HUDEP-2 (cell line): ENCODE measurements at regions not wholly inside any gene's neighbourhood (a gene's known extent, or its start where the extent isn't known, plus 50 kb on each side); places are given as distances from the start of the nearest gene placed in this dataset.

Experiments
- DNase-seq, 76 experiments: peaks; one replicate each; lab custom pipeline; 2025; ENCODE audit not compliant: unreplicated experiment in 76 of 76; lab: John Stamatoyannopoulos, UW

DNA sequence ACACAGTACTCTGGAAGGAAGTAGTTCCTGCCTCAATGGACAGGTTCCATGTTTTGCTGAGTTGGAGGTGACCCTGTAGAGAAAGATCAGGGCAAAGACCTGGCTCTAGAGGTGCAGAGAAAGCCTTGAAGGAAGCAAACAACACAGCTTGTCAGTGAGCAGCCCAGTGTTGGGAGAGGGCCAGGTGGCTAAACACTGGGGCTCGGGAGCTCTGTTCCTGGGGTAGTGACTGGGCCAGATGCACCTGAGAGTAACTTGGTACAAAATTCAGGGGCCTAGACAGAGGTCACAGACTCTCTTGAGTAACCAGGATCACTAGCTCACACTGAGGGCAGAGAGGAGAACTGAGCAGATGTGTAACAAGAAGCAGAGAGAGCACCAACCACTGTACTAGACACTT is 138.4 kb upstream of the NALF2 start:
- DNase-seq, result no peak

DNA sequence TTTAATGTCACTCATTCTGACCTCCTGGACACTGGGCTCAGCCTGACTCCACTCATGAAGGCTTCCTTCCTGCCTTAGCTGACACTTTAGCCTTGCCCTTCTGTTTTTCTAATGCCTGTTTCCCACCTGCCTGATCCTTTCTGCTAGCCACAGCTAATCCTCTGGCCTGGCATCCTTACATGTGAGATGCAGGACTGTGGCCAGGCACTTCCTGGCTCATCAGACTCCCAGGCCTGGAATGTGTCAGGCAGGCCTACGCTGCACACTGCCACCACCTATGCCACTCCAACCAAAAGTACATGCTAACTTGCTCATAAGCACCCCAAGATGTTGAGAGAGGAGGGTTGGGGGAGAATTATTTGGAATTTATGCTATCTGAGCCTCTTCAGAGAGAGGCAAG is 138.8 kb upstream of the NALF2 start:
- no peak for DNase-seq

DNA sequence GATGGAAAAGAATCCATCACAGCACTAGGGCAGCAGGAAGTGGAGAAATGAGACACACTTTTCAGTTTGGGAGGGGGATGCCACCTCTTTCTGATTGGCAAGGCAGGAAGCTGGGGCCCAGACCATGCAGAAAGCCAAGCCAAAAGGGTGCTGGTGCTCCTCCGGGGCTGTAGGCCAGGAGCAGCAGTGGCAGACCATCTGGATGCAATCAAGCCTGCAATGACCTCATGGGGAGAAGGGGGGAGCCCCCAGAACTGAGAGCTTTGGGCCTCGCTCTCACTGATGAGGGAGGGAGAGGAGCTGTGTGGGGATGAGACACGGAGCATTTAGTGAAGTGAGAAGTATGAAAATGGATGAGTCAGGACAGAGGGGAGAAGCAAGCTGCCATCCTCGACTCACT is 141.3 kb upstream of the NALF2 start:
- DNase-seq, result no peak

DNA sequence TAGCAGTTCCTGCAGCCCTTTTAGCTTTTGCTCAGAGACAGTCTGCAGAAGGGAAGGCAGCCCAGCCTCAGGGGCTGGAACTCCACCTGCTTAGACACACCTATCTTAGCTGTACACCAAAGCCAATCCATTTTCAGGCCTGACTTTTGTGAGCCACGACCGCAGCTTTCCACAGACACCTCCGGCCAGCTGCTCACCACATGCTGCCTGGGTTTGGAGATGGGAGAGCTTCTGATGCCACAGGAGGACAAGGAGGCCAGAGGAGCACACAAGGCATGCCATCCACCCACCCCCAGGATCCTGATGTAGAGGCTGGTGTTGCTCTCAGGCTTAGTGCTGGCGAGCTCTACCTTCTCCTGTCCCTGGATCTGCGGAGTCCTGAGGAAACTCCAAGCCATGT is 141.8 kb upstream of the NALF2 start:
- no peak for DNase-seq

DNA sequence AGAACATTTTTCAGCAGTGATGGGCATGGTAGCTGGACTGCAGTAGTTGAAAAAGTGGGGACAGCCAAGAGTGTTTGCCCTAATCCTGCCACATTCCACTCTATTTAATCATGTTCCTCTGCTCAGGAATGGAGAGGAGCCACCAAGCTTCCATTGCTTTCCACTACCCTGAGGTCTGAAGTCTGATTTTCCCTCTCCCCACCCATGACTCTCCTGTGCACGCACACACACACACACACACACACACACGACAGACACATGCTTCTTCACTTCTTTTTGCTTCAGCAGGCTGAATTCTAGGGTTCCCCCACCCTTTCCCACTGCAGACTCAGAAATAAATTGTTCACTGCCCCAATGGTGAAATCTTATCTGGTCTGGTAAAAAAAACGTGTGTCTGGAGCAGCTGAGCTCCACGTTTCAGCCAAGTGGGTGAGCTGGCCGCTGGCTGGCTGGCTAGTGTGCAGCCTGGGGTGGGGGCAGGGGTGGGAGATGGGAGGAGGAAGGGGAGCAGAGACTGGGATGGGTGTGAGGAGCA is 142.7 kb upstream of the NALF2 start:
- no peak for DNase-seq

DNA sequence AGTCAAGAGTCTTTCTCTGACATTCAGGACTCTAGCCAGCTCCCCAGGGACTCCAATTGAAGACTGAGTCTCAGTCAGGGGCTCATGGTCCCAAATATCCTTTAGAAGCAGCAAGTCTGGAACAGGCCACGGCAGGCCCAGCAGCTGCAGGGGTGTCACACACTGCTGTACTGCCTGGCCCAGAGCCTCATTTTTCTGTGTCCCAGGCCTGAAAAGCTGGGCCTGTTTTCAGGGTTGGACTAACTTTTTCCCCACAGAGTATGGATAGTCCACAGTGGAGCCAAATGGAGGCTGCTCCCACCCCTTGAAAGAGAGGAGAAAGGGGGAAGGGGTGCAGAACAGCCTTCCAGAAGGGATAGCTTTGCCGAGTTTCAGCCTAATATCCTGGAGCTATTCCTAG is 146.8 kb upstream of the NALF2 start:
- DNase-seq, result no peak

DNA sequence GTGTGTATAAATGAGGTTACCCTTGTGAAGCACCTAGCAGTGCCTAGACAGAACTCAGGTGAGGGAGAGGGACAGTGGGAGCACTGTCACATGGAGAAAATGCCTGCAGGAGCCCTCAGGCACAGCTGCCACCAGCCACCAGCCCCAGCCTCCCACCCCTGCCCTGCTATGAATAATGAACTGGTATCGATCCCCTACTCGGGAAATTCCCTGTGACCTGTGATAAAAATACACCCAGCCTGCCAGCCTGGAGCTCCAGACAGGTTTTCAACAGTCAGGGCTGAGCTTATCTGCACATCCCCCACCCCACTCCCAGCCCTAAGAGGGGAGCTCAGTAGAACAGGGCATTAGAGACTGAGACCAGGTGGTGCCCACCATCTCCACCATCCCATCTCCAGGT is 159.6 kb upstream of the PJA1 start:
- DNase-seq, result no peak

DNA sequence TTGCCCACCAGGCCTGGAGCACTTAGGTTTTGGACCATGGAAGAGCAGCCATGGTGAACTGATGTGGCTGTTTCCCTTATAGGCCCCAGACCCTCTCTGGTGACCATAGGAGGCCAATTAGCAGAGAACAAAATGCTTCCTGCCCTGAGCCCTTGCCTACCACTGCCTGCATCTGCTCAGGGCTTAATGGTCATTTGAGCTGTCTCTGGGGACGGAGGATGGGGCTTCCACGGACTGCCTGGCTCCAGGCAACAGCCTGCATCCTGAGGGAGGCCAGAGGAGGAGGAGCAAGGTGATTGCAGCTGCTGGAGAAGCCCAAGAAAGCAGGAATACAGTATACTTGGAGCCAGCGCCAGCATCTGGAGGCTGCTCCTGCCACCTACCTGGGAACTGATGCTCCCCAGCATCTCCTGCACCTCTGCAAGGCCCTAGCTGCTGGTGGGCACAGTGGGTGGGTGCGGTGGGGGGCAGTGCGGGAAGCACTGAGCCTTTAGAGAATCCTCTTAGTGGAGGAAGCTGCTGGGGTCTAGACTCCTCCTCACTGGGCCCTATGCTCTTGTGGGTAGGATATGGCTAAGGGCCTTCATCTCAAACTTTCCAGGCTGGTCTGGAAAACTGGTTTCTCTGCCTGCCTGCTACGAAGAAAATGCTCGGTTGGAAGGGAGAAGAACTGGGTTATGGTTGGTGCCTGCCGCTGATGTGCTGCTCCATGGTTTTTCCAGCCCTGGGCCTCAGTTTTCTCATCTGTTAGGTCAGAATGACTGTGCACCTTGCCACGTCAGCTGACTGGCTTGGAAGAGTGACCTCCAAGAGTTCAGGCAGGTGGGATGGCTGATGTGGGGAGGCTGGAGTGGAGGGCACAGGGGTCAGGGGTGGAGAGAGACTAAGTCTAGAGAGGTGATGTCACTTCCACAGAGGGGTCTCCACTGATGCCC is 158.8 kb upstream of the PJA1 start:
- DNase-seq, result no peak

DNA sequence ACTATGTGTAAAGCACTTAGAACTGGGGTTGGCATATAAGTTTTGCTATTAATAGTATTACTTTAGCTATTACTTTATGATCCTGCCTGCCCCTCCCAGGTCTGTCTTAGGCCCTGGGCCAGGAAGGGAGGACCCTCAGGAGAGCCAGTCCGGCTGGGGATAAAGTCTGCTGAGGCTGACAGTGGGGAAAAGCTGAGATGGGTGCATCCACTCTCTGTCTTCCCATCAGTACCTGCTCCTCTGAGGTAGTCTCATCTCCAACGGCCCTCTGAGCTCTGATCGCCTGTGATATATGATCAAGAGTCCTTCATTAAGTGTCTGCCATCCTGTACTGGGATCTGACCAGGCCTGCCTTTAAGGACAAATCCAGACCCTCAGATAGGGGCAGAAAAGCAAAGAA is 156.5 kb upstream of the PJA1 start:
- no peak for DNase-seq

DNA sequence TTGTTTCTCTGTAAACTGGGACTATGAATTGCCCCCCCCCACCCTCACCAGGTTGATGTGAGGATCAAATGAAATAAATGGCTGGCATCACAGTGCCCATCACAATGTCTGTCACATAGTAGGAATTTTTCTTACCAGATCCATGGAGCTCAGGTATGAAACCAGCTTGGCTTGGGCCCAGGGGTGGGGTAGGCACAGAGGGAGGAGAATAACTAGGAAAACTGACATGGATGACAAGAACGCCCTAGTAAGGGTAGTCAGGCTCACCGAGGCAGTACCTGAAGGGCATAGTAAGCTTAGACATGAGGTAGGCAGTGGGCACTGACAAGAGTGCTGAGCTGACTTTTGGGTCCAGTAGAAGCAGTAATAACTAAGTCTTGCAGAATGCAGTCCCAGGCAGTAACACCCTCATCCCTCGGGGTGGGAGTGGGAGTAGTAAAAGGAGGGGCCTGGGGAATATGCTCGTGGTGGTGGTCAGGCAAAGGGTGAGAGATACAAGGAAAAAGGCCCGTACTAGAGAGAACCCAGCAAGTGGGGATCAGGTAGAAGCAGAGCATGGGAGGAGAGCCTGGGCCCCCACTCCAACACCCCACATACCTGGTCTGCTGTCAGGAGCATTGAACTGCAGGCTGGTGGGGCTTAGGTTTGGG is 155.9 kb upstream of the PJA1 start:
- DNase-seq, result no peak

DNA sequence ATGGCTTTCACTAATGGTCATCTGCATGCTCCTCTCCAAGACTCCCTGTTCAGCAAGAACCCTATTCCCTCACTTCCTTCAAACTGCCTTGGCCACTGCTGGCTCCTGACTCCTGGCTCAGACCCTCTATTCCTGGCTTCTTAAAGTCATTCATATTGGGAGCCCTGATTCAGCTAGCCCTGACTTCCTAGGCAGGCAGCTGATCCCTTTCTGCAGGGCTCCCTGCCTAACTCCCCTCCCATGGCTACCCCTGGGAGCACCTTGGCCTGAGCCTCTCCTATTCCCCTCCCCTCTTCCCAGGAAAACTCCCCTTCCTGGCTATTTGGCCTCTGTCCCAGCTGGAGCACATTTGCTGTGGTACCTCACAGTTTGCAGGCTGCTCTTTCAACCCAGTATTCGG is 154.9 kb upstream of the PJA1 start:
- DNase-seq, result no peak

DNA sequence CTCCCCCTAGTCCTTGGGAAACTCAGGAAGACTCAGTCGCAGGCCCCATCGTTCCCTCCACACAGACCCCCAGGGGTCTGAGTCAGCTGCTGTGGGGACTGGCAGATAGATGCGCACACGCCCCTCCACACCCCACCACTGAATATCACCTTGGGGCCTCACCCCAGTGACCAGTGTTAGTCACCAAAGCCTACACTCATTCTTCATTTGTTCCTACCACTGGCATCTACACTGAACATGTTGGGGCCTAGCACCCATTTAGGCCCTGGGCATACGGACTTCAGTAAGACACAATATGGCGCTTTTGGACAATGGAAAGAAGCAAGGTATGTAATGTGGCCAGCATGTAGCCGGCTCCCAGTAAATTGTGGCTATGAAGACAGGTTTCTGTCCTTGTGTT is 154.1 kb upstream of the PJA1 start:
- DNase-seq, result no peak

DNA sequence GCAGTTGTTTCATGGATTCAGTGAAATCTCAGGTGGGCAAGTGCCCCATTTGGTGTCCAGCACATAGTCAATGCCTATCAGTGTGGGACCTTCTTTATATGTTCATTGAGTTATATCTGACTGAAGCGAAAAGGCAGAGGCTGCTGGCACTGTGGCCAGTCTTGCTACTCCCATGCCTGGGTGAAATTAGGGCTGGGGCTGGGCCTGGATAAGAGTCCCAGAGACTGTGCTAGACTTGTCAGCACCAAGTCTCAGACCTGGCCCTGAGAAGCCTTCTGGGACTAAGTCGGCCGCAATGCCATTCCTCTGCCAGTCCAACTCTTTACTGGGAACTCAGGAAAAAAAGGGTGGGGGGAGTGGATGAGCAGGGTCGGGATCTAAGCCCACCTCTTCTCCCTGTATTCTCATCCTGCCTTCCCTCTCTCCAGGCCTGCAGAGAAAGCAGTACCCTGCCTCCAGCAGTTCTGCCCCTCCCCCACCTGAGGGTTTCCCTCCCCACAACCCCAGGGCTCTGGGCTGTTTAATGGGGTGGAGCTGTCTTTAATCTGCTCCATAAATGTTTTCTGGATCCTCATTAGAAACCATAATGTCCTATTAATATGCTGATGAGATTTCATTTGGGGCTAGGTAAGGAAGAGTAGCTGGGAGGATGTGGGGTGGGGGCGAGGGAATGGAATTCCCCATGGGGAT is 153.5 kb upstream of the PJA1 start:
- no peak for DNase-seq

DNA sequence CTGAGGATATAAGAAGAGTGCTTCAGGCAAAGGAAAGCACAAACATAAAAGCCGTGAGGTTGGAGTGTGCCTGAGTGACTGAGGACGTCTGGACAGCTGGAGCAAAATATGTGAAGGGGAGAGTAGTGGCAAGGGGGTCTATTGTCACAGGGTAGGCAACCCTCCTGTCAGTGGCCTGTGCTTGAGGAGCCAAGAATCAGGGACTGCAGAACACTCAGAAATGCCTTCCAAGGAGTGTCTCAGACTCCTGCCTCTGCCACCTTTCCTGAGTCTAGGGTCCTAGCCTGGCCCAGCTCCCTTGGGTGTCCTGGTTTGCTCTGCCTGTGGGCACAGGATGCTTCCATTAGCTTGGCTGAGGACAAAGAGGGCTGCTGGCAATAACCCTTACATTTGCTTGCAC is 152.5 kb upstream of the PJA1 start:
- no peak for DNase-seq

DNA sequence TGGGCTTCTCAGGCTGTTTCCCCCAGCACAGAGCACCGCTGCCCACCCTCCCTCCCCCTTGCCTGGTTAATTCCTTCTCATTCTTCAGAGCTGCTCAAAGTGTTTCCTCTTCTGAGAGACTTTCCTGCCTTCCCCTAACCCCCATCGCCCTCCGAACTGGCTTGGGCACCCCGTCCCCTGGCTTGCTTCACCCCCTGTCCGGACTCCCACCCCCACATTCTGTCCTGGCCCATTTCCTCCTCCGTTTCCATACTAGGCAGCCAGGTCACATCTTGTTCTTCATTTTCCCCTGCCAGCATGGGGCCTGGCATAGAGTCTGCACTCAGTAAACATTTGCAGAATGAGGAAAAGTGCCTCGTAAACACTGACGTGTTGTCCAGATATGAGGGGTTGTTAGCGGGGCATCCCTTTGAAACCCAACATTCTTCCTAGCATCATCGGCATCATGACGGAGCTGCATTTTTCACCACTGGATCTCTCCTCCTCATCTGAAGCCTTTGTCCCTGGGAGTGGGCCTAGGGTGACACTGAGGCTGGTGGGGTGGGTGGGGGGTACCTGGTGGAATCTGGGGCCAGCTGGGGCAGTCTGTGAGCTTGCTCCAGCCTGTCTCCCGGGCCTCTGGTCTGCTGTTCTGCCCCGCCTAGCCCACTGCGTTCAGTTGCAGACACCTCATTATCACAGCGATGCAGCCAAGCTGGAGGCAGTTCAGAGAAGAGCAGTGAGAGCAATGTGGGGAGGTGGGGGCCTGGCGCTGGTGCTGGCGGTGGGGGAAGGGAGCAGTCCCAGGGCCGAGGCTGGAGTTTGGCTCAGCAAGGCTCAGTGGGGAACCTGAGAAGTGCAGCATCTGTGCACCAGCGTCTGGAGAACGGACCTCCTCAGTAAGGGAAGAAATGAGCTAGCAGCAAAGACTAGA is 149.4 kb upstream of the PJA1 start:
- no peak for DNase-seq

DNA sequence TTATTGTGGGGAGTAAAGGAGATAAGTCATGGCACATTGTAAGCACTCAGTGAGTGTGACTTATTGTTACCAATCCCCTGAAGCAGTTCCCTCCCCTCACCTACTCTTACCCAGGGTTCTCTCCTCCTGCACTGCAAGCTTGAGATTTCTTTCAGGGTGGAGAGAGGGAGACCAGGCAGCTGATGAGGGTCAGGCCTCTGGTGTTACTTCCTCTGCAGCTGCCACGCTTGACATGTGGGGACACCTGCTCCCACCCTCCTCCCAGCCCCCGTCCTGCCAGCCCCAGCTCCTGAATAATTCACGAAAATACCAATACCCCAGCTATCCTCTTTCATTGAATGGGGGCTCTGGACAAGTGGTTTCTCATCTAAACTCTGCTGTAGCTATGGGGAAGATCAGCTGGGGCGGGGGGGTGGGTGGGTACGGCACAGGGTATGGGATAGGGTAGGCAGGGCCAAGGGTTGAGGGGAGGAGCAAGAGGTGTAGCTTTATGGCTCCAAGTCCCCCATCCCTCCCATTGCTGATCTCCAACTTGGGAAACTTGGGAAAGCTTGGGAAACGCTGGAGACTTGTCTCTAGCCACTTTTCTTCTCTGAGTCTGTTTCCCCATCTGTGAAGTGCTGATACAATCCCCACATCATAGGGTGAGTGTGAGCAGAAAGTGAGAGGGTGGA is 148.5 kb upstream of the PJA1 start:
- DNase-seq, result no peak

DNA sequence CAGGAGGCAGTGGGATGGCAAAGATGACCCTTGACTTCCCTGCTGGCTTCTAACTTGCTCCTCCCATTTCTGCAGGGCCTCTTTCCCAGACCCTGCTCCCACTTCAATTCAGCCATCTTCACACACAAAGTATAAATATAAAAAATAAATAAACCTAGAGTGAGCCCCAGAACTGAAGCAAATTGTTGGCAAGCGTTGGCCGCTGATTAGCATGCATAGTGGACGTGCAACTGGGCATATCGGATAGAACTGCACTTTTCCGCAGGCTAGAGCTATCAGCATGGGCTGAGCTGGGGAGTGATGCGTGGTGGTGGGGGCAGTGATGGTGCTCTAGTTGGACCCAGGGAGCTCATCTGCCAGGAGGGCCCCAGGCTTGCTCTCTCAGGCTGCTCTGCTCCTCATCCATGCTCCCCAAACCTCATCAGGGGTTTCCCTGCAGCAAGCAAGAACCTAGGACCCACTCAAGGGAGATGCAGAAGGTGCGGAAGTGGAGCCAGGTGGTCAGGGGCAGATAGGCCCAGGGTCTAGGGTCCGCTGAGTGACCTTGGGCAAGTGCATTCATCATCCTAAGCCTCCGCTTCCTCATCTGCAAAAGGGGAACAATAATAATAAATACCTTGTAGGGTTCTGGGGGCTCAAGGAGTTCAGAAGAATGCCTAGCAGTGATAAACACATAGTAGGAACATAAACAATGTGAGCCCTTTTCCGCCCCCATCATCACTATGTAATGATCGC is 146.8 kb upstream of the PJA1 start:
- no peak for DNase-seq

DNA sequence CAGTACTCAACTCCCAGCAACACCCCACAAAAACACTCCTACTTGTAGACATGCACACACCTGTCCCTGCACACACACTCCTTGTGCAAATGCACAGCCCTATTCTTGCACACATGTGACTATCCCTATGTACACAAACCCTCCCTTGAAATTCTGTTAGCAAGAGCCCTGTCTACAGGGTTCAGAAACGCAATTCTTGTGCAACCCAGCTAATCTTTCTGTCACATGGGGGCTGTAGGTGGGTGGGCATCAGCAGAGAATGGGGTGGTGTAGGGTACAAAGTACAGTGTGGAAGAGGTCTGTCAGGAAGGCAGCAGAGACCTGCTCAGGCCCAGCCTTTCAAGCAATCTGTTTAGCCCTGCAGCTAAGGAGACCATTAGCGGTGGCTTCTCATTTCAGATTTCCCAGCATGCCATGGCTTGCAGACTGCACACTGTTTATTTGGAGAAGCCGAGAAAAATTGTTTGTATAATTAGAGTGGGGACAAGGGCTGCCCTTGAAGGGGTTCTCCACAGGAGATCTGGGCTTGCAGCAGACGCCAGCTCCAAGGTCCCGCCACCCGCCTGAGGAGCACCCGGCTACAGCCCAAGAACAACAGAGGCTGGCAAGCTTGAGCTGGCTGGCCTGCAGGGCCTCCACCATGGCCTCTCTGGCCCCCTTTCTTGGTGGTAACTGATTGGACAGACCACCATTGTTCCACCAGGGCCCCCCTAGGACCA is 144.0 kb upstream of the PJA1 start:
- DNase-seq, result no peak

DNA sequence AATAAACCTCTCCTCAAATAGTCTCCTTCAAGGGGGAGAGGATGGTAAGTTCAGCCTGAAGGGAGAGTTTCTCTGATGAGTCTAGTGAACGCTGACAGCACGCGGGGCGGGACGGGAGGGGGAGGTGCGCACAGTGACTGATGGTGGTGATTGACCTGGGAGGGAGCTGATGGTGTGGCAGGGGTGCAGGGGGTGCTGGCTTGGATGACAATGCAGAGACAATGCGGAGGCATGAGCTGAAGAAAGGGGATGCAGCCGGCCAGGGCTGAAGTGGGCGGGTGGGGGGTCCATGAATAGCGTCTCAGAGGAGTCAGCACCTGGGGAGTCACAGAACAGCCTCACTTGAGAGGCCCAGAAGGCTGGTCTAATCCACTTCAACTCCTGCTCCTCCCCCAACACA is 142.5 kb upstream of the PJA1 start:
- no peak for DNase-seq
